H1 (cell line): ENCODE measurements at regions not wholly inside any gene's neighbourhood (a gene's known extent, or its start where the extent isn't known, plus 50 kb on each side); places are given as distances from the start of the nearest gene placed in this dataset.

Experiments
- BACH1 ChIP-seq: IDR thresholded peaks from 2 replicates; pipeline ENCODE4 v1.6.1; 2012; ENCODE audit warnings: low read length, improper control_type of control experiment
- CTCF ChIP-seq, 3 experiments: IDR thresholded peaks; 1 replicate in 2 of 3; 2 replicates in 1 of 3; pipeline versions ENCODE4 v1.5.1 to v1.6.1; 2011; ENCODE audit warnings: low read length in 3 of 3, mild to moderate bottlenecking in 3 of 3, inconsistent platforms in 2 of 3, low read depth in 1 of 3, moderate library complexity in 1 of 3; ENCODE audit not compliant: insufficient read depth in 1 of 3; ENCODE audit errors: control extremely low read depth in 1 of 3

GRCh38 chr11:106327637-106328036, 250.2 kb downstream of the AASDHPPT start:
- TF ChIP-seq BACH1 (no peak), CTCF (IDR thresholded peaks at IDR 0.05; ENCODE audit: control extremely low read depth in 1 of 3, insufficient read depth in 1 of 3, low read depth in 1 of 3, low read length in 3 of 3) (no peak)
